ENCODE measurements at regions not wholly inside any gene's neighbourhood (a gene's known extent, or its start where the extent isn't known, plus 50 kb on each side); places are given as distances from the start of the nearest gene placed in this dataset.

- no peak overlapping the region for H3K27ac Mint-ChIP-seq
Observed at GRCh38 chr5:74502479-74502950, 138.0 kb downstream of the ENC1 start.

GRCh38 chr5:74501674-74502478, 138.7 kb downstream of the ENC1 start:
- peaks cover 5% of the 10 kb centered on the region for H3K9me3 Mint-ChIP-seq
- H3K4me3 Mint-ChIP-seq = no peak overlapping the region
- no peaks in the 10 kb centered on the region for H3K36me3 Mint-ChIP-seq
- no peak for DNase-seq (ENCODE audit: extremely low spot score, unreplicated experiment)
- no peaks in the 10 kb centered on the region for H3K27me3 Mint-ChIP-seq
- no peak for TF ChIP-seq CTCF (conservative IDR thresholded peaks at IDR 0.05)
- peaks cover 48% of the 10 kb centered on the region for H3K4me1 Mint-ChIP-seq (ENCODE audit: unreplicated experiment)
- no peak overlapping the region for H3K27ac Mint-ChIP-seq

More at GRCh38 chr5:74502479-74502950, 138.0 kb downstream of the ENC1 start:
- H3K4me3 Mint-ChIP-seq = no peak overlapping the region
- TF ChIP-seq CTCF (conservative IDR thresholded peaks at IDR 0.05) = no peak
- peaks cover 51% of the 10 kb centered on the region for H3K4me1 Mint-ChIP-seq (ENCODE audit: unreplicated experiment)
- H3K9me3 Mint-ChIP-seq = peaks cover 5% of the 10 kb centered on the region
- H3K36me3 Mint-ChIP-seq = no peaks in the 10 kb centered on the region
- no peaks in the 10 kb centered on the region for H3K27me3 Mint-ChIP-seq
- DNase-seq (ENCODE audit: extremely low spot score, unreplicated experiment) = no peak

GRCh38 chr5:74500110-74500917, 140.2 kb downstream of the ENC1 start:
- Mint-ChIP-seq H3K36me3 (no peaks in the 10 kb centered on the region), H3K4me3 (peak overlapping the region; percentile 56), H3K27ac (no peak overlapping the region), H3K27me3 (no peaks in the 10 kb centered on the region), H3K4me1 (ENCODE audit: unreplicated experiment) (peaks cover 44% of the 10 kb centered on the region), H3K9me3 (peaks cover 5% of the 10 kb centered on the region)
- TF ChIP-seq CTCF (conservative IDR thresholded peaks at IDR 0.05) = no peak
- DNase-seq (ENCODE audit: extremely low spot score, unreplicated experiment) = no peak

GRCh38 chr5:74499256-74500050, 141.1 kb downstream of the ENC1 start:
- peak overlapping the region; percentile 3 for H3K27ac Mint-ChIP-seq
- H3K27me3 Mint-ChIP-seq = no peaks in the 10 kb centered on the region

More at GRCh38 chr5:74499256-74500050, 141.1 kb downstream of the ENC1 start:
- H3K36me3 Mint-ChIP-seq = no peaks in the 10 kb centered on the region
- TF ChIP-seq CTCF (conservative IDR thresholded peaks at IDR 0.05) = no peak
- peaks cover 2% of the 10 kb centered on the region for H3K9me3 Mint-ChIP-seq
- H3K4me1 Mint-ChIP-seq (ENCODE audit: unreplicated experiment) = peaks cover 40% of the 10 kb centered on the region
- DNase-seq (ENCODE audit: extremely low spot score, unreplicated experiment) = no peak
- no peak overlapping the region for H3K4me3 Mint-ChIP-seq

All from type B pancreatic cell (in vitro differentiated cells).